SK-N-DZ (cell line): ENCODE measurements at regions not wholly inside any gene's neighbourhood (a gene's known extent, or its start where the extent isn't known, plus 50 kb on each side); places are given as distances from the start of the nearest gene placed in this dataset.

Experiments
- DNase-seq: peaks from one replicate; pipeline ENCODE4 v3.0.0-alpha.2; 2015; ENCODE audit warnings: low spot score

DNA sequence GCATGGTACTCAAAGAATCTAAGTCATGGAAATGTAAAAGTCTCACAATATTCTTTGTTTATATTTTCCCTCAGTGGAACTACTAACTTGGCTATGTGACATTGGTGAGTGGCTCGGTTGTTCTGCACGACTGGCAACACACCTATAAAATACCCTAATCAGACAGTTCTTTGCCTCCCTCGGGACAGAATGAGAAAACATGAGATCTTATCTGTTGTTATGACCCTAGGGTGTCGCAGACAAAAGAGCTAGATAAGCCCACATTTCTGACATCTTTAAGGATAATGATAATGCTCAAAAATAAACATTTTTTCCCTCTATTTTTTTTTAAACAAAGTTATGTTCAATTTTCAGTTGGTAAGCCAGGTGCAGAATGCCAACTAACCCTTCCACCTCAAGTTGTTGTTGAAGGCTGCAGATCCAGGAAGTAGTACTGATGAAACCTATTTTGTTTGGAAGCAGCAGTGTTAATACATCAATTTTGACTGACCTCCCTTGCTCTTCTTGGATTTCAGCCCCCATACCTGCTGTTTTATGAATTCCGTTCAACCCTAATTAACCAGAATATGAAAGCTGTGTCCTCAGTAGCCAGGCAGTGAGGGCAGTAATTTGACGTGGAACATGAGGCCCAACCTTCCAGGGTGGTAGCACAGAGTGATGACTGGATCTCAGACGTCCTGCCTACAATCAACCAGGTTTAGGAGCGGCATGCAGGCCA is 108.7 kb upstream of the DUSP10 start:
- DNase-seq, result peak; percentile 27

DNA sequence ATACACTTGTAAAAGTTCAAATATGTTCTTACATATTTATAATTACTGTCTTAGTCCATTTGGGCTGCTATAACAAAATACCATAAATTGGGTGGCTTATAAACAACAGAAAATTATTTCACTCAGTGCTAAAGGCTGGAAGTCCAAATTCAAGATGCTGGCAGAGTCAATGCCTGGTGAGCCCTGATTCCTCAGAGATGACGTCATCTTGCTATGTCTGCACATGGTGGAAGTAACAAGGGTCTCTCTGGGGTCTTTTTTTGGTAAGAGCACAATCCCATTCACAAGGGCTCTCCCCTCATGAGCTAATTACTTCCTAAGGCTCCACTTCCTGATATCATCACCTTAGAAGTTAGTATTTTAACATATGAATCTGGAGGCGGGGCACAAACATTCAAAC is 108.0 kb upstream of the DUSP10 start:
- DNase-seq, result no peak

DNA sequence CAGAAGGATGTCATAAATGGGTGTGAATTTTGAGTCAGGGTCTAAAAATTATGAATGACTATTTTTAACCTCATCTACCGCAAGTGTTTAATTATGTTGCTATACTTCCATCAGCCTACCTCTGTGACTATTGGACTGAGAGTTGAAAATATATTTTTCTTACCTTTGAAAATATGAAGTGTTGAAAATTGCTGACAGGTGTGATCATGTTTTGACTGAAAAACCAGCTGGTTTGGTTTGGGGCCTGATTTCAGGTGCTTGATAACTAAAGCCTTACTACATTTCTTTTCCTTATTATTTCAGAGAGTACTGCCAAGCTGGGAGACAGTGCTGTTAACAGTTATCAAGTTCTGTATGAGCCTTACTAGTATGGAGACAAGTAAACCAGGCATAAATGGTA is 107.2 kb upstream of the DUSP10 start:
- DNase-seq, result no peak

DNA sequence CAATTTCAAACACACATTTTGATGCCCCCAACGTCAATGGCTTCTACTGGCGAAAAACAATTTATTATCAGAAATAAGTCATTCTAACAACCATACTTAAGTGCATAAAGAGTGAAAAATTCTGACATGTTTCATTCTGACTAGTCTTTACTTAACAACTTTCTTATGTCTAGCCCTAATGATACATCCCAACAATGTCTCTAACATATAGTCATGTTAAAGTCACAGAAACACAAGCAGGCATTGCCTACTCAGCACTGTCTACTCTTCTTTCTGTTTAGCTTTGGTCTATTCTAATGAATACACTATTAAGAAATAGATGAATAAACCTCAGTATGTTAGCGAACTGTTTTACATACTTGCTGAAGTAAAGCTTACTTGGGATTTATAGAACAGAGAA is 105.8 kb upstream of the DUSP10 start:
- DNase-seq, result no peak

DNA sequence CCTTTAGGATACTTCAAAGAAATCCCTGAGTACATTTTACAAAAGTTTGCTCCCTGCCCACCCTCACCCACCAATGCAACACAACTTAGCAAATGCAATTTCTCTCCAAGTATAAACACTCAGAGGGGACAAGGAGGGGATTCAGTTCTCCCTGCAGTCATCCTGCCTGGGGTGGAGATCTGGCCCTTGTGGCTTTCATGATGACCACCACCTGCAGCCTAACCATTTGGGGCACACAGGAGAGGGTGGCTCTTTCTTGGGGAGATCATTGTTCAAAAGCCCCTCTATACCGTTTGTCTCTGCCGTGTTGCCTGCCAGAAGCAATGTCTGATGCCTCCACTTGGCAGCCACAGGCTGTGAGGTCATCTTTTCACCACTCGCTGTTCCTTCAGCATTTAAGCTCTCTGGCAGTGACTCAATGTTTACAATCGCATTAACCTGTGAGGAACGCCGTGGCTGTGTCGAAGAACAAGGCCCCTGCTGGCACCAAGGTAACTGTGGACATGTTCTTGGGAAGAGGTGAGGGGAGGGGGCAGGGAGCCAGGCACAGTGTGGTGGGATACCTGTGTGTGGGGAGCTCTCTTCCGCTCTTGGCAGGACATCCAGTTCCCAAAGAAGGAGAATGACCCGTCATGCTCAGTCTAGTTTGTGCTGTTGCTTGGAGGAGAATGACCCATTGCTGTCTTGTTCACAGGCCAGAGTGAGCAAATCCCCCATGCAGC is 103.9 kb upstream of the DUSP10 start:
- no peak for DNase-seq

DNA sequence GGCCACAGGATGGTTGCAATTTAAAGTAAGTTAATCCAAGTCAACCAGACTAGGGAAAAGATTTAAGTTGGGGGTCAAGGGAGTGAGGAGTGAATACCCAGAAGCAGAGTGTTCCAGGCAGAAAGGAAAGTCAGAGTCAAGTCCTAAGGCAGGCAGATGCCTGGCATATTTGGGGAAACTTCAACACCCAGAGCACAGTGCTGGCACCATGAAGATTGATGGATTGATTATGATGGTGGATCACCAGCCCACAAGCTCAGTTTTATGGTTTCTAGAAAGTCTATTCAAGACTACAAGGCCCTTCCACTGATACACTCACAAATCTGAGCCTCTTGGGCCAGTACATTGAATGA is 100.1 kb upstream of the DUSP10 start:
- DNase-seq, result no peak

DNA sequence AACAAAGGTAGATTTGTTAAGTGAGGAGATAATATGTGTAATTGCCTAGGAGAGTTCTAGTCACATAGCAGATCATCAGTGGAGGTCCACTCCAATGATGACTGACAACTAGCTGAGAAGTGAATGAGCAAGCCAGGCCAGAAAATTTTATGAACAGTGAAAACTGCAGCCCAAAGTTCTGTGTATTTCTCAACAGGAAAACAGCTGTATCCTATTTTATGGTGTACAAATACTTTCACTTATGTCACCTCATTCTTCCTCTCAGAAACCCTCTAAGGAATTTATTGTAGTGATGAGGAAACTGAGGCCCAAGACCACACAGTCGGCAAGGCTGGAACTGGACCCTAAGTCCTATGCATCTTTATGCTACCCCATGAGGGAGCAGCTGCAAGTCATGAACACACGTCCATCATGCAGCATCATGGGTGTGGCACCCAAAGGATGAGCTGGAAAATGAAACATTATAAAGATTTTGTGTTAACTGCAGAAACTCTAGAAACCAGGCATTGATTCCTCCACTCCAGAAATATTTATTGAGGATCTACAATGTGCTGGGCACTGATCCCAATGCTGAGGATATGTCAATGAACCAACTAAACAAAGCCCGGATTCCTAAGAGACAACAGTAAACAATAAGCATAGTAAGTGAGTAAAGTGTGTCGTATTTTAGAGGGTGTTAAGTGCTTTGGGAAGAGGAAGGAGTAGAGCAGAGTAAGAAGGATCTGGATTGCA is 99.5 kb upstream of the DUSP10 start:
- DNase-seq, result no peak

DNA sequence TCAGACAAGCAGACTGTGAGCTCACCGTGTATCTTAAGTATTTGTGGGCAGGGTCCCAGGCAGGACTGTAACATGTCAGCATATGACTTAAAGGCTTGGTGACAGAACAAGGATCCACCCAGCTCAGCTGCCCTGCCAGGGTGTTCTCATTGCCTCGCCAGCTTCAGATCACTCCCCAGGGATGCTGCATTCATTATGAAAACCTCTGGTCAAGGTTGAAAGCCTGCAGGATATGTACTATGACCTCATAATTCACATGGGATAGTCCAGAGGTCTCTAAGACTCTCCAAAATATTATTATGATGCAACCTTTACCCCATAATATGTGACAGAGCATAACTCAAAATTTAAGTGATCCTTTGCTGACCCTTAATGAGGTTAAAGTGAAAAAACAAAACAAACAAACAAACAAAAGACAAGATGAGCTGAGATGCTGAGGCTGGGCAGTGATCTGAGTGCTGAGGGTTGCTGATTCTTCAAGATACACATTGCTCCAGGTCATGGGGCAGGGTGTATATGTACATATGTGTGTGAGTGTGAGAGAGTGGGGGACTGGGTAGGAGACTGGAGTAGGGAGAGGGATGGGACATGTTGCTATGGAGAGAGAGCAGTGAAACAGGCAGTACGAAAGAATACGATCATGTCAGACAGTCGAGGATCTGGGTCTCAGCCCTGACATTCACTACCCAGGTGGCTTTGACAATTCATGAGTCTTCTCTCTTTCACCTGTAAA is 98.8 kb upstream of the DUSP10 start:
- DNase-seq, result no peak

DNA sequence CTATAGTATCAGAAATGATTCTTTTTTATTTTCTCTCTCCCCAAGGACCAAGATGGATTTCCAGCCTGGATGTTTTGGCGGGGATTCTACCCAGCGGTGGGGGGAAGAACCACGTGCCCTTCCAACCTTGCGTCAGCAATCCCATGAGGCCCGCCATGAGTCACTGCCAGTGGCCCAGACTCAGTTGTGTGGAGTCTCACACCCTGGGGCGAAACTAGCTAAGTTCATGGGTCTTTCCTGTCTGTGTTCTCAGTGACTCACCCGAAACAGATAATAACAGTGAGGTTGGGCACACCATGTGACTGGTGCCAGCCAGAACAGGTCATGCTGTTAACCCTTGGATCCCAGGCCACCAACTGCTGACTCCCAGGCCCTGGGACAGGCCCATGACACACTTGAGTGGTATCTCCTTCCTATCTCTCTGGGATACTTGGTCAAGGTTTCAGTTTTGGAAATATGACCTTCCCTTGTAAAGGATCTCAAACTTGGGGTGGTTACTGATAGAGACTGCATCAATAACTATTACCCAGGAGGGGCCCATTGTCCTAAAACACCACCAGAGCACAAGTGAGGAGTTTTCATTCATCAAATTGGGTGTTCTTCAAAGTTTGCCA is 98.0 kb upstream of the DUSP10 start:
- DNase-seq, result no peak

DNA sequence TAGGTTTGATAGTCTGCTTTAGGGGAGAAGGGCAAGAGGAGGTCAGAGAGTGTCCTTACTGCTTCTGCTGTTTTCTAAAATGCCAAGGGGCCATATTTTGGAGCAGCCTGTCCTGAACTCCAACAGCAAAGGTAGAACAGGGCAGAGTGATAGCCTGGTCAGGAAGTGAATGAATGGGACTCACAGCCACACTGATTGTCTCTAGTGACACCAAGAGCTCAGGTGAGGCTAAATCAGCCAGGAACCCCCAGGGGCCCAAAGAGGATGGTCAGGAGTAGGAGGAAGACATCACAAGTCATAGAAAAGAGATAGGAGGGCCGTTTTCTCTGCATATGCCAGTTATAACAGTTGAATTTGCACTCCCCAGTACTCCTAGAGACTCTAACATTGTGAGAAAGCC is 97.4 kb upstream of the DUSP10 start:
- no peak for DNase-seq

DNA sequence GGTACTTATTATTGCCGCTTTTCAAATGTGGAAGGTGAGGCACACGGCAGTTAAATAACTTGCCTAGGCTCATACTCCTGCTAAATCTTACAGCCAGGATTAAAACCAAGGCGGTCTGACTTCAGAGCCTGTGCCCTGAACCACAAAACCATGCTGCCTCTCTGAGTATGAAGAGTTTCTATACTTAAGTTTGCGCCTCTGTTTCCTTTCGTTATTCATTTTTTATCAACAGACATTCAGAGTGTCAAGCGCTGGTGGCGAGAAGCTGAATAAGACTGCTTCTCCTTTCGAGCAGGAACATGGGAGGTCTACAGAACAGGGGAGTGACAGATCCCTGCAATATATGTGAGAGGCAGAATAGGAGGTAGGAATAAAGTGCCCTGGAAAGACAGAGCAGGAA is 96.0 kb upstream of the DUSP10 start:
- no peak for DNase-seq

DNA sequence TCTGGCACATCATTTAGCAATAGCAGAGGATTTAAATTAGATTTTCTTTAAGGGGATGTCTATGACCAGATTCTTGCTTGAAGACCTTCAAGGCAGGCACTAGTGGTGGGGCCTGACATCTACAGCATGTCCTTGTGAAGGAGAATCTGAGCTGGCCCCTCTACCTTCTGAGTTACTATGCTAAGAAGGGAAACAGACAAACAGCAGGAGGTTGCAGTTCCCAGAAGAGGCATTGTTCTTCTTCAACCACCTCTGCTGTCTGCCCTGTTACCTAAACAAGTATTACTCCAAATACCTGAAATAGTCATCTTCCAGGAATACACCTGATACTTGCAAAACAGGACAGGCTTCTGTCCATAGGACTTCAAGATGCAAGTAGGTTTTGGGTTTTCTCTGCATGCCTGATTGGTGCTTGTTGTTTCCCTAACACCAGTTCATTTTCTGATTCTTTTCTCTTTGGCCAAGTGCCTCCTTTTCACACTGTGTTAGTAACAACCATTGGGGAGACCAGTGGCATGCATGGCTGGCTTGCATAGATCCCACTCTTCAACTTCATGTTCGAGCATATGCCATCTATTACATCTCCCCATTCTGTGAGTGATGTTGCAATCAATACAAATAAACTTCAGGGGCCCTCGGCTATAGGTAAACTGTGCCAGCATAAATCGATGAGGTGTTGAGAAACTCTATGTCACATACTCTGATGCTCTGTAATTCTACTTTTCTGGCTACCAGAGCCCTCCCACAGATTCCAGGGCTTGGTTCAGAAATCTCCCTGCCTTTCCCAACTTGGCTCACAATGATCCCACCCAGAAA is 93.0 kb upstream of the DUSP10 start:
- no peak for DNase-seq

DNA sequence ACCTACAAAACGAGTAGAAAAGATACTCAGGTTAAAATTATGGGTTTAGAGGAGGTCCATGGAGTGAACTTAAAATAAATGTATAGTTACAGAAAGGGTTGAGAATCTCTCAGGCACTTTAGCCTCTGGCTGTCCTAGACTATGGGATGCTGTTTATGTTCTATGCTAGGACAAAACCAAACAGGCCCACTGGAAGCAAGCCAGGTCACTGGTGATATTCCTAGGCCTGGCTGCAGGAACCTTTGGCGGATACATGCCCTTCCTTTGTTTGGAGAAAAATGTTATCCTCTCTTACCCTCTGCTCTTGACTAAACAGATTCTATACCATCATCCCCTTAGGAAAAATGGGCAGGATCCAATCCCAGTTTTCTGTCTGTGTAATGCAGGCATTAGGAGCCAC is 90.7 kb upstream of the DUSP10 start:
- DNase-seq, result no peak

DNA sequence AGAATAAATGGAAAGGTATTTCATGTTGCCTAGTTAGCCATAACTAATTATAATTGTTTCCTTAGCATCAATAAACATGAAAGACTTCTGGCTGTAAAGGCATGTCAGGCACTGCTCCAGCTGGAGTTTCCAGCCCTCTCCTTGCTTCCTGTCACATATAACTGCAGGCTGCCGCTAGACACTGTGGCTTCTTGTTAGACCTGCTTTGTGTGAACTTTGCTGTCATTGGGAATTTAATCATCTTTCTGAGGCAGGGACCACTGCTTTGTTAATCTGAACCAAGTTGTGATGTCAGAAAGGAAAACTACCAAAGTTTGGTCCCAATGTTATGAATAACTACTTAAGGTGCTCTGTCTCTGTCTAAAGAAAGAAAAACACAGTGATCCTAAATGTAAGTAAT is 90.3 kb upstream of the DUSP10 start:
- DNase-seq, result no peak

DNA sequence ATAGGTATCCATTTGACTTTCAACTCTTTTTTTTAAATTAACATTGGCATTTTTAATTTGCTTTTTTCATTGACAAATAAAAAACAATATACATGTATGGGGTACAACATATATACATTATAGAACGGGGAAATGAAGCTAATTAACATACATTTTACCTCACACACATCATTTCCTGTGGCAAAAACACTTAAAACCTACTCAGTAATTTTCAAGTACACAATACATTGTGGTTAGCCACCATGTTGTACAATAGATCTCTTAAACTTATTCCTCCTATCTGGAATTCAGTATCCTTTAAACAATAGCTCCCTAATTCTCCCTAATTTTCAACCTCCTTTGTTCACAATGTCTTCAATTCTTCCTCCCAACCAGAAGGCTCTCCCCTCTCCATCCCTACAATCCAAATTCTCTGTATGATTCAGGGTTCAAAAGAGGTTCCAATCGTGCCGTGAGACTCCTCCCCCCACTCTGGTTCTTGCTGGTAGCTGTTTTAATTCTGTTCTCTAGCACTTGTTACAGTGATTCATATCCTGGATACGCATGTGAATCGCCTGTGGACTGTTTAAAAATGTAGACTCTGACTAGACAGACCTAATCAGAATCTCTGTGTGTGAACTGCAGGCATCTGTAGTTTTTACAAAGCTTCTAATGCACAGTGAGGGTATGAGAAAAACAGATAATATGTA is 87.6 kb upstream of the DUSP10 start:
- no peak for DNase-seq

DNA sequence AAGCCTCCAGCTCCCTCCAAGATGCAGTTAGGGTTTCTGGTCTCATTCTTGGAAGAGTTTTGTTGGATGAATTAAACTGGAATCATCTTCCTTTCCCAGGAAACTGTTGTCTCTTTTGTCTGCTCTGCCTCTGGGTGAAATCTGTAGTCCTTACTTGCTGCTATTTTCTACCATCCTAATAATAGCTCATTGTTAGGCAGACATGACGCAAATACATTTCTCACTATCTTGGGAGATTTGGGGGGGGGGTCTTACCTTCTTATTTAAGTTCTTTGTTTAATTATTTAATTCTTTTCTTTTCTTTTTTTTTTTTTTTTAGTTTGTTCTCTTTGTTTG is 85.4 kb upstream of the DUSP10 start:
- DNase-seq, result no peak

DNA sequence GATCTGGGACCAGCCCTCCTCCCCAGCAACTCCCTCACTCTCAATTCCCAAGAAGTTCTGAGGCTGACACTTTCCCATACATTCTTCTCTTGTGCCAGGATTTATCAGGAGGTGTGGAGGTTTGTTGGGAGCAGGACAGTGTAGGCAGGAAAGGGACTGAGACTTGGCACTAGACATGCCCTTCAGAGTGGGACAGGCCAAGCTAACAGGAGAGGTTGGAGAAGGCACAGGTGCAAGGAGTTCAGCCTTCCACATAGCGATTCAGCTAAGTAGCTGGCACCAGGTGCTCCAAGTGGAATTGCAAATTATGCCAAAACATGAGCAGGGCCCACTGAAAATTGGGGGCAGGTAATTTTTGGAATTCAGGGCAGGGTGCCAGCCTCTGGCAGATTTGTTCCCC is 83.0 kb upstream of the DUSP10 start:
- no peak for DNase-seq

DNA sequence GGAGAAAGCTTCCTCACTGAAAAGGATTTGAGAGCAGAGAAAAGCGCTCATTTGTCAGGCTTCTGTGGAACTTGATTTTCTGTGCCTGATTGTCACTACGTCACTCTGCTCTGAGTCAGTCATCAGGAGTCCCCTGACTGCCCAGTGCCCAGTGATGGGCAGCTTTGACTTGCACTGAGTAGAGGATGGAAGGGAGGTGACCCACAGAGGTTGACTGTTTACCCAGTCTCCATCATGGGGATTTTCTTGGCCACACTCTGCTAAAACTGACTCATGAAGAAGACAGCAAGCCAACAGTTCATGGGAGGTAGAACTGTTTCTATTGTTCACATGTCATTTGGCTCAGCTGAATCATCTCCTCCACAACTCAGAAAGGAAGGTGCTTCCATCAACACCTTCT is 82.1 kb upstream of the DUSP10 start:
- DNase-seq, result no peak

DNA sequence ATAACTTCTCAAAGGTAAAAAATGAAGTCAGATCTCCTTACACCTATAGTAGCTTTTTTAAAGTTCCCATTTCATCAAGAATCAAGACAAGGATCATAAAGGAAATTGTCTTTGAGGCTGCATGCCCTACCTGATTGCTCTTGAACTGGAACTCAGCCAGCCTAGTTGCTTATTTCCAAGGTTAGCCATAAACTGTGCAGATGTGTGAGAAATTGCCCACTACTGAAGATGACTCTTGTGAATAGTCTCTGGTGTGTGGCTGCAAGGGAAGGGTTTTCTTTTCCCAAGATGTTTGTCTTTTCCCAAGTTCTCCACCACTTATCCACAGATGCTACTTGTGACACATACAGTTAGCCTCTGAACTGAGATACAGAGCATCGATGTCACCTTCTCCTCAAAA is 81.7 kb upstream of the DUSP10 start:
- DNase-seq, result no peak

DNA sequence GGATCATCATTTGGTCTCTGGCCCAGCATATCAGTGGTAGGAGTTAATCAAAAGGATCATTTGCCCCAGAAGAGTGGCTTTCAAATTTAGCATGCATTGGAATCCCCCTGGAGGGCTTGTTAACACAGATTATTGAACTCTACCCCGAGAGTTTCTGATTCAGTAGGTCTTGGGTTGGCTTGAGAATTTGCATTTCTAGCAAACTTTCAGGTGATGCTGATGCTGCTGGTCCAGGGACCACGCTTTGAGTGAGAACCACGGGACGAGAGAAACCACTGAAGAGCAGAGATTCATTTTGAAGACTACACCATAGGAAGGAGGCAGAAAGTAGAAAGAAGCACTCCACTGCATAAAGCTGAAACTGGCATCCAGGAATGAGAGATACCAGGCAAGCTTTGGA is 81.3 kb upstream of the DUSP10 start:
- DNase-seq, result no peak

DNA sequence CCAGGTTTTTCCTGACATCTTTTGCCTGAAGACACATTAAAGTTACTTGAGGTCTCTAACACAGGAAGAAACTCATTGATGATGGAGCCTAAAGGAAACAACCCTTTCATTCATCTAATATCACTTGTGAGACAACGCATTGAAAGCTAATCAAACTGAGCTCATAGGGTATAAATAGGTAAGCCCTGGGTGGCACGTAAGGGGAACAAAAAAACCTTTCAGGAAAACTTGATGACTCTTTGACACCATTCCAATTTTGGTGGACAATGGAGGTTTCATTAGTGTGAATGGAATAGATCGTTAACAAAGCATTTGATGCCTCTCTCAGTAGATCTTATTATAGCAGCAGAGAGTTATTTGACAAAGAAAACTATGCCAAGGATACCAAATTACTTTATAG is 80.7 kb upstream of the DUSP10 start:
- DNase-seq, result no peak
